Caki2 (cell line): ENCODE measurements at regions not wholly inside any gene's neighbourhood (a gene's known extent, or its start where the extent isn't known, plus 50 kb on each side); places are given as distances from the start of the nearest gene placed in this dataset.
"Not testable (repeated sequence)": the region's sequence is repeated elsewhere in the genome, so short reads cannot be mapped to it uniquely, and the experiment has no call there.

Experiments
- DNase-seq: peaks from one replicate; pipeline ENCODE4 v3.0.0-alpha.2; 2015; ENCODE audit warnings: low read depth
- in situ Hi-C: cut with HindIII; loops from 2 replicates; pipeline ENCODE4 v1.10.0; 2016; ENCODE audit warnings: low sequenced_read_pairs, low pct_unique_long_range_greater_than_20kb, mixed read lengths

DNA sequence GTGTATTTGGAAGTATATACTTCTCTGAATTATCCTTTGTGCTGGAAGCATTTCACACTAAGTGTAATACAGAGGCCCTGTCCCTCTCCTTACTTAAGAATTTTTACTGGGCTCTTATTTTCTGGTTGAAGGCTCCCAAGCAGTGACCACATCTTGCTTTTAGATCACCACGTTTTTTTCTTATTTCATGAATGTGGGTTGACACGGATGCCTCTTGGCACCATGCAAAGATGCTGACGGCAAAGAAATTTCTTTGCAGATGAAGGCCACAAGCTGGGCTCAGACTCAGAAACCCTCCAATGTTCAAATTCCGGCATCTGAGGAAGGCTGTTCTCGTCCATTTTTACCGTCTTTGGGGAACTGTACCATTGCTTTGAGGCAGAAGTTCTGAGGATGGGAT is 168.5 kb downstream of the HMHB1 start:
- no peak for DNase-seq
- in situ Hi-C loops, result no loop called here

DNA sequence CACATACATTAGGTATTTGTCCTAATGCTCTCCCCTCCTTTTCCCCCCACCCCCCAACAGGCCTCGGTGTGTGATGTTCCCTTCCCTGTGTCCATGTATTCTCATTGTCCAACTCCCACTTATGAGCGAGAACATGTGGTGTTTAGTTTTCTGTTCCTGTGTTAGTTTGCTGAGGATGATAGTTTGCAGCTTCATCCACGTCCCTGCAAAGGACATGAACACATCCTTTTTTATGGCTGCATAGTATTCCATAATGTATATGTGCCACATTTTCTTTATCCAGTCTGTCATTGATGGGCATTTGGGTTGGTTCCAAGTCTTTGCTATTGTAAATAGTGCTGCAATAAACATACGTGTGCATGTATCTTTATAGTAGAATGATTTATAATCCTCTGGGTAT is 171.0 kb downstream of the HMHB1 start:
- in situ Hi-C loops, DNase-seq: not testable (repeated sequence)

DNA sequence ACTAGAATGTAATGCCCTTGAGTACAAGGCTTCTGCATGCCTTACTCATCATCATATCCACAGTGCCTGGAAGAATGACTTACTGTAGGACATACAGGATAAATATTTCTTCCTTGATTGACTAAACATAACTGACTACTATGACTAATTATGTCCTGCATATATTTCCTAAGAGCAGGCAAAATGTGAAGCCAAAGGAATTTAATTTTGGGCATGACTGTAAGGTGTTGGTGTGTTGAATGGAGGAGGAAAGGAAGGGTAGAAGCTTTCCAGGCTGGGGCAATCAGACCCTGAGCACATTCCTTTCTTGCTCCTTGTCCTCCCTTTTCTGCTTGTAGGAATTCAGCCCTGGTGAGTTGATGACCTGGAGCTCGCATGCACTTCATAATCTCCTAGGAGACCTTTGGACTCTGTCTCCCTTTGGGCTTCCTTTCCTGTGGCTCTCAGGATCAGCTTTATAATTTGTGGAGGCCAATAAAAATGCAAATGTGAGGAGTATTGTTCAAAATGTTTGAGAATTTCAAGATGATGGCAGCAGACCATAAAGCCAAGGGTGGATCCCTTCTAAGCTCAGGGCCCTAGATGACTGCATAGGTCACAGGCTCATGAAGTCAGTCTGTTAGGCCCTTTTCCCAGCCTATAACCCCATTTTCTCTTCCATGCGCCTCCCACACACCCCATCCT is 174.0 kb downstream of the HMHB1 start:
- no peak for DNase-seq
- in situ Hi-C loops, result no loop called here

DNA sequence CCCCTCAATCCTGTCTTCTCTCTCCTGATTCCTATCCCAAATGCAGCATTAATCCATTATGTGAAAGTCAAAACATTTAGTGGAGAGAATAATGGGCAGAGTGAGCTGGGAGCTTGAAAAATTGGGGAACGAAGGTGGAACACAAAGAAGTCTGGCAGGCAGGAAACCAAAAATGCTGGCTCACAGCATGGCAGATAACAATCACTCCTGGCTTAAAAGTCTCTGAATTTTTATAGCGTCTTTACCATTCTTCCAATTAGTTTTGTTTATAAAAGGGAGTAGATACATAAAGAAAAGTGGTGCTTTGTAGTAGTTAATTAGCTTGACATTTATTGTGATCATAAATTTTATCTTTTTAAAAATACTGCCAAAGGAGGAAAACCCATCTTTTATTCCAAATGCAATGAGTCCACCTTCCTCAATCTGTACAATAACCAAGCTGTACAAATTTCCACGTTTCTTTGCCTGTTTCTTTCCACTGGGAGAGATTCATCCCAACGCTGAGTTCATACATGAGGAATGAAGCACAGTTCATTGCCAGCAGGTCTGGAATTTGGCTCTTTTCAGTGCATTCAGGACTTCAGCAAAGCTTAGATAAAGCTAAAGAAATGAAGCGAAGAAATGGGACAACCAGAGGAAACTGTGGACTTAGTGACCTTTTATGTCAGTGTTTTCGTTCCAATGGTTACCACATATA is 174.7 kb downstream of the HMHB1 start:
- in situ Hi-C loops, result no loop called here
- DNase-seq, result no peak

DNA sequence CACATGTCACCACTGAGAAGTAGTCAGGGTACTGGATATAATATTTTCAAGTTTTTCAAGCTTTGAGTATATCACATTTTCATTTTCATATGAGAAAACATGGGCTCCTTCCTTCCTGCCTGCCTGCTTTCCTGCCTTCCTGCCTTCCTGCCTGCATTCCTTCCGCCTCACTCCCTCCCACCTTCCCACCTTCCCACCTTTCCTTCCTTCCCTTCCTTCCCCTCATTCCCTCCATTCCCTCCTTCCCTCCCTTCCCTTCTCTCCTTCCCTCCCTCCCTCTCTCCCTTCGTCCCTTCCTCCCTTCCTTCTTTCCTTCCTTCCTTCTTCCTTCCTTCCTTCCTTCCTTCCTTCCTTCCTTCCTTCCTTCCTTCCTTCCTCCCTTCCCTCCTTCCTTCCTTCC is 175.3 kb downstream of the HMHB1 start:
- in situ Hi-C loops, result no loop called here
- DNase-seq, result no peak

DNA sequence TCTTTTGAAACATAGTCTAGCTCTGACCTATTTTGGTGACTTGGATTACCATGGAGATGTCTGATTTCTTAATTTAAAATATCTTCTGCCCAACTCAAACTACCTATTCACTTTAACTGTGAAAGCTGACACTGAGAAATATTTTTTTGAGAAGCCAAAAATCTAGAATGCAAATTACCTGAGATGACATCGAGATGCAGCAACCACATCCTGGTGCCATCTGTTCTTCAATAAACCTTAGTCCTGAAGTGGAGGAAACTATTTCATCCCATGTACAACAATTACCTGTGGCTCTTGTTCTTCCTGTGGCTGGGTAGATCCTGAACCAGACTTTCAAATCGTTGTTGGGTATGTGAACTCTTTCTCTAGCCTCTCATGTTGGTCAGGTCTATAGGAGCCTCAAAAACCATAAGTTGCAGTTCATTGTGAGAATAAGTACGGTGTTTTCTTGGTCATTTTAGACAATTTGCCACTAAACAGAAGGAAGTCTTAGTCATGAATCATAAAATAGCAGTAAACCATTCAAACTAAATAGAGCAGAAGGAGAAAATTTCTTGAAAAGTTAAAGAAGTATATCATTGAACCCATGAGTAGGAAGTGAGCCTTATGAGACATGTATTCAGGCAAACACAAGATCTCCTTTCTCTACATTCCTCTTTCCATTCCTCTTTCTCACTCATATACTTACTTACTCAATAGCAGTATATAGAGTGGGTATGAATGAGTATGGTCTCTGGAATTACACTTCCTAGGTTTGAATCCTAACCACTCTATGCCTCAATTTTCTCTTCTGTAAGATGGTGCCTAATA is 176.0 kb downstream of the HMHB1 start:
- in situ Hi-C loops, result no loop called here
- no peak for DNase-seq

DNA sequence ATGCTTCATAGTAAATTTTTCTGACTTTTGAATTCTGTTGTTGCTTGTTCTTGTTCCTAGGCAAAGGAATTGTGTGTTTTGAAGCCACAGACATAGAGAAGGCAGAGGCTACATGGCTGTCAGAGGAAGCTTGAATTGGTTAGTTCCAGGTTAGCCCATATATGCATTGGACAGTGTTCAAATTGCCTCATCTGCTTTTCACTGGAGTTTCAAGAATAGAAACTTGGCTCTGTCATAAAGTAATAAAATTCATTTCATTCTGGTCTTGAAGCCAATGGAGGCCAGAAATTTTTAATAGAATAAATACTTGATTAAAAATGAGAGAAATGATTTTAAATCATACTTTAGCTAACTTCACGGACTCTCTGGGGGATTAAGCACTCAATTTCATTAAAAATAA is 178.0 kb downstream of the YIPF5 start:
- in situ Hi-C loops, result no loop called here
- no peak for DNase-seq

DNA sequence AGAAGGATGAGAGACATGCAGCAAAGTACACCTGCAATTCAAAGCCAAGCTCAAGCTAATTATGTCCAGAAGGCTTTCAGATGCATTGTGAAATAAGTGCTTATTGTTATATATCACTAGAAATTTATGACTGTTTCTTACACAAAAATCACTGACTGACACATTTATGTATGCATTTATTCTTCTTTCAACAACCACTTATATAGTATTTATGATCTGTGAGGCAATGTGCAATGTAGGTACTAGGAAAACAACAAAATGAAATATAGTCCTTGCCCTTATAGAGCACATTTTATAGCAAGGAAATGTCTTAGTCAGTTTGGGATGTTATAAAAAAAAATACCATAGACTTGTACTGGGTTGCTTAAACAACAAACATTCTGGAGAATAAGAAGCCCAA is 167.6 kb downstream of the YIPF5 start:
- no peak for DNase-seq
- in situ Hi-C loops, result no loop called here

DNA sequence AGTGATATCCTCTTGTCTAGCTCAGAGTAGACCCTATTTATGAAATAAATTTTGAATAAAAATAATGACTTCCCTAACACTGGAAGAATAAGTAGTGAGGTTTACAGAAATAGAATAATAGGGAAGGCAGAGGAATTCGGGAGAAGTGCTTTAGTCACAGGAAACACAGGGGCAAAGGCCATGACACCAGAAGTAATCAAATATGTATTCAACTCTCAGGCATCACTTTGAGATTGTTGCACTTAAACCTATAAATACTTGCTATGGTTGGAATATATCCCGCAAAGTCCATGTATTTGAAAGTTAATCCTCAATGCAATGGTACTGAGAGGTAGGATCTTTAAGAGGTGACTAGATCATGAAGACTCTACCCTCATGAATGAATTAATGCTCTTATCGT is 166.8 kb downstream of the YIPF5 start:
- in situ Hi-C loops, result no loop called here

DNA sequence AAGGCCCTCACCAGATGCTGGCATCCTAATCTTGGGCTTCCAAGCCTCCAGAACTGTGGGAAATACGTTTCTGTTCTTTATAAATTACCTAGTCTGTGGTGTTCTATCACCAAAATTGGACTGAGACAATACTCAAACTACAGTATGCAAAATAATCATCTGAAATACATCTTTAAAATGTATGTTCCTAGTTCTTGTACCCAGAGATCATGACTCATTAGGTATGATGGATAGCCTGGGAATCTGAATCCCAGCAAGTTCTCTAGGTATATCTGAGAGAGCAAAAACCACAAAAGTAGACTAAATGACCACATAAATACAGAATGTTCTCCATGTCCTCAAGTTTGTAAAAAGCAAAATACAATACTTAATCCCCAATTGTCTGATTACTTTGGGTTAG is 166.3 kb downstream of the YIPF5 start:
- DNase-seq, result no peak
- in situ Hi-C loops, result no loop called here

More for the DNA sequence above, 166.8 kb downstream of the YIPF5 start:
- DNase-seq, result no peak

DNA sequence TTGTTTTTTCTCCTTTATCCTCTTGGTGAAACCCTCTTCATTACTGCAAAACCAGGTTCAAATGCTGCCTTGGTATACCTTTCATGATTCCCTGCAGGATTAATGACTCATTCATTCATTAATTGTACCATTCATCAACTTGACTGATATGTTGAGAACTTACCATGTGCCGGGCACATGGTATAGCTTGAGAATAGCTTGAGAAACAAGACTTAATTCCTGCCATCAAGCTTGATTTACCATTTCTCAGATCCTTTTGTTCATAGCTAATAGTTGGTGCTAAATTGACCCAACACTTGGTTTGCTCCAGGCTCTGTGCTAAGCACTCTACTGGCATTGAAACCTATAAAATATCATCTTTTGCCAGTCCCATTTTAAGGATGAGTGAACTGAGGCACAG is 165.7 kb downstream of the YIPF5 start:
- no peak for DNase-seq

DNA sequence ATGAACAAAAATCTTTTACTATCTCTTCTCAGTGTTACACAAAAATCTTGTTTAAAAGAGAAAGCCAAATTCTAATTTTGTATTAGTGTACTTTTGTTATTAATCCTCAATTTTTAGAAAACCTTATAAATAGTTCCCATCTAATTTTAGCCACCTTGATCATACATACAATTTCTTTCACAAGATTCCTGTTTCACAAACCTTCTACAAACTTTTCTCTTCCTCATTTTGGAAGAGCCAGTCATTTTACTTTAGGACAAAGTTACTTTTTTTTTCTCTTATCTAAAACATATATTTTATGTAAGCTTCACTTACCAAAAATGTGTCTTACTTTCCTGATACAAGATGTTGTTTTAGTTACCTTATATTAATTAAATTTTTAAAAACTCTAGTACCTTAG is 161.3 kb downstream of the YIPF5 start:
- DNase-seq, result no peak
- in situ Hi-C loops, result no loop called here

More for the DNA sequence above, 165.7 kb downstream of the YIPF5 start:
- in situ Hi-C loops, result no loop called here

DNA sequence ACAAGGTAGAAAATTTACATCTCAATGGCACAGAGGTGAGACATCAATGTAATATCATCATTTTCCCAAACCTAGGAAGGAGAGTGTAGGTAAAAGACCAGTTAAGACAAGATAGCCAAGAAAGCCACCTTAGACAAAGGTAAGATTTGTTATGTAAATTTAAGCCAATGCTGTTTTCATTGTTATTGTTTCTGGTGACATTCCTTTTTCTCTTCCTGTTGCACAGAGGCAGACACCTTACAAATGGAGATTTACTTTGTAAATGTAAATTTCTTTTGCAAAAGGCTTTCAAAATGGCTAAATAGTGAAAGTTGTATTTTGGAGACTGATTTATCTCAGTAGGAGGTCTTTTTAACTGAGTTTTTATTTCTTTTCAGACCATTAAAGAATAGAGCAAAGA is 159.1 kb downstream of the YIPF5 start:
- no peak for DNase-seq
- in situ Hi-C loops, result no loop called here

DNA sequence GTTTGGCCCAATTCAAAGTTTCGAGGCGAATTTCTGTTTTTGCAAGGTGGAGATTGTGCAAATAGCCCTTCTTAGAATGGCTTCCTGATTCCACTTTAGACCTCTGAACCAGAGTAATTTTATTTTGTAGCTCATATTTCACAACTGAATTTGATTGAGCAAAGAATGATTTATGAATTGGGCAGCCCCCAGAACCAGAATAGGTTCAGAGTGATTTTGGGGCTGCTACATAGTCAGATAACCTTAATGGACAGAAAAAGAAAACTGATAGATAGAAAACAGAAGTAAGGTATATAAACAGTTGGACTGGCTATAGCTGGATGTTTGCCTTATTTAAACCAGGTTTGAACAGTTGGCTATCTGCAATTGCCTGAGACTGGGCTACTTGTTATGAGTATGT is 156.6 kb downstream of the YIPF5 start:
- in situ Hi-C loops, result no loop called here
- no peak for DNase-seq

DNA sequence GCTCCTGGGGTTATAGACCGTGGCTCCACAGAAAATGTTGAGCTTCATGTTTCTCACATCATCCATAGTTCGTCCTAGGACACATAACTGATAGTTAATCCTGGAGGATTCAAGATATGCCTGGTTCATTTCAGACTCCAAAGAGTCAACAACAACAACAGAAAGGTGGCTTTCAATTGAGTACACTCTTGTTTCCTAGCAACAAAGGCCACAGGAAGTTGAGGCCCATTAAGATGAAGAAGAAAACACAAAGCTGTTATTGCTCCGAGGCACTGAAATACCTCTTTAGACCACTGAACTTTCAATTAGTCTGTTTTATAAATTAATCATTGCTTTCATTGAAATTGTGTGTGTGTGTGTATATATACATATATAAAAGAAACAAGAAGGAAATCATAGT is 154.5 kb downstream of the YIPF5 start:
- in situ Hi-C loops, result no loop called here
- no peak for DNase-seq

DNA sequence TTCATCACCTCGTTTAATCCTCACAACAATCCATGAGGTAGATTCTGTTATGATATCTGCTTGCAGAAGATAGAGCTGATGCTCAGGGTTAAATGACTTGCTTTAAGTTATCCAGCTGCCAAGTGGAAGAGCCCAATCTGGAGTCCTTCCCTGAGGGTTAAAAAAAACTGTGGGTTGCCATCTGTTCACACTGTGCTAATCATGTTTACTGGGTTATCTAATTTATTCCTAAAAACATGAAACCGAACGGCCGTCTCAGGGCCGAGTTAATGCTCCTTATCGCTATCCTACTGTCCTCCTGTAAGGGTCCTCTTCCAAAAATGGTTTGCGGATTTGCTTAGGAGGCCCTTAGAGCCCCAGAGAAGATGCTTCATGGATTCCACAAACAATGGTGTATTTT is 153.3 kb downstream of the YIPF5 start:
- in situ Hi-C loops, result no loop called here
- DNase-seq, result no peak

DNA sequence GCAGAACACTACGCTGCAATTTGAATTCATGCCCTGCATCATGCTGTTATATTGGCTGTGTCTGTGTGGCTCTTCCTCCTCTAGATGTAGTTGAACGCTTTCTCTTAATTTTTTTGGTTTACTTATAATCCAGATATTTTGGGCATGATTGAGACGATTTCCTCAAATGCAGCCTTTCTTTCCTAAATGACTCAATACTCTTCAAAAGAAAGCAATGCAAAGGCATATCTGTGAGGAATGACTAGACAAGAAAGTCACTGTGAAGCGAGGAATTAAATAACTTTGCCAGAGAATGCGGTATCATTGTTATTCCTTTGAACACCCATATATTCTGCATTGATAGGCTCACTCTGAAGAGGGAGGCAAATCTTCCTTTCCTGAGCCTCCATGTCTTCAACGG is 152.8 kb downstream of the YIPF5 start:
- in situ Hi-C loops, result no loop called here
- DNase-seq, result no peak

DNA sequence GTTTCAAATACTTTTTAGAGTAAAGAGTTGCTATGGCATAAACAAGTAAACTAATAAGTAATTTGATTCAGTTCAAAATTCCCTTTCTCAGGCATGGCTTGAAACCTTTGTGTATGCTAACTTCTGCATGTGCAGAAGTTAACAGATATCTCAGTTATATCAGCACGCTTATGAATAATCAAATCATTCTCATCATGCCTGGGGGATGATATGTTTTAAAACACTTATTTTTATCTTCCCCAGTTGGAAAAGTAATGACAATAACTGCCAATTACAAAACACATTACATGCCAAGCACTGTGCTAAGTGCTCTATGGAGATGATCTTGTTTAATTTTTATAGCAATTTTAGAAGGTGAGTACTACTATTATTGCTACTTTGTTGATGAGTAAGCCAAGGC is 146.4 kb downstream of the YIPF5 start:
- no peak for DNase-seq
- in situ Hi-C loops, result no loop called here

DNA sequence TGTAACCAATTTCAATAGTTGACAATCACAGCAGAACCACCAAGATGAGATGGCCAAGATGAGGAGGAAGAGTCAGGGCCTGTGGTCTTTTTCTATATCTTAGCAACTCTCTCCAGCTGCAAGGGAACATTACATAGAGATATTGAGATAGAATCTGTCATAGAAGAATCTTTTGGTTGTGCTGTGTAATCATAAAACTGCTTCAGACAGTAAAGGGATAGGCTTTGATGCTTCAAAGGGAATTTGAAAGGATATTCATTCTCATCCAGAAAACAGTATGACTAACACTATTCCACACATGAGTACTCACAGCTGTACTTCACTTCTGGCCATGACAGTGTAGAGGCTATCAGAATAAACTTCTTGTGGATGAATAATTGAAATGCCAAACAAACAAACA is 145.9 kb downstream of the YIPF5 start:
- in situ Hi-C loops, result no loop called here
- DNase-seq, result no peak
